OCI-LY7 (cell line): ENCODE measurements at regions not wholly inside any gene's neighbourhood (a gene's known extent, or its start where the extent isn't known, plus 50 kb on each side); places are given as distances from the start of the nearest gene placed in this dataset.

Experiments used
- BruUV-seq: library from RNA; stranded (reverse); fragments of 400-500 nt; replicated peaks from 2 replicates; lab custom pipeline; 2021; lab: Mats Ljungman, UMichigan
- CTCF ChIA-PET: fragments of 300-600 bp; sonication (Branson Sonifier 250); formaldehyde crosslinking; loops from one replicate; lab custom pipeline; 2022; ENCODE audit warnings: antibody characterized with exemption; ENCODE audit not compliant: unreplicated experiment; lab: Charles Lee
- POLR2A ChIA-PET: fragments of 300-600 bp; sonication (Branson Sonifier 250); formaldehyde crosslinking; loops from one replicate; lab custom pipeline; 2022; ENCODE audit warnings: antibody characterized with exemption; lab: Charles Lee
- DNase-seq: peaks from one replicate; pipeline ENCODE4 v3.0.0-alpha.2; 2015; ENCODE audit warnings: low spot score
- H2AFZ ChIP-seq: fragments of 200-600 bp; sonication (generic), shearing (Covaris generic); 2 replicates; pipeline ENCODE4 v1.6.1; 2014; ENCODE audit warnings: mild to moderate bottlenecking, antibody characterized with exemption, low read length, moderate library complexity
- H3K27ac ChIP-seq: fragments of 200-600 bp; sonication (generic); 2 replicates; pipeline ENCODE4 v1.5.1; 2014; ENCODE audit warnings: mixed run types, low read depth, mild to moderate bottlenecking, moderate library complexity, low read length, inconsistent platforms; ENCODE audit not compliant: poor library complexity, severe bottlenecking
- H3K36me3 ChIP-seq: fragments of 200-600 bp; sonication (generic); 2 replicates; pipeline ENCODE4 v1.6.1; 2014; ENCODE audit warnings: mild to moderate bottlenecking, antibody characterized with exemption, low read length, moderate library complexity, mixed read lengths; ENCODE audit not compliant: insufficient read depth
- H3K4me1 ChIP-seq: fragments of 200-600 bp; sonication (generic); 2 replicates; pipeline ENCODE4 v1.5.1; 2014; ENCODE audit warnings: mild to moderate bottlenecking, low read length; ENCODE audit not compliant: insufficient read depth, poor library complexity, severe bottlenecking
- H3K4me2 ChIP-seq: fragments of 200-600 bp; sonication (generic); 2 replicates; pipeline ENCODE4 v1.6.1; 2014; ENCODE audit warnings: mild to moderate bottlenecking, low read length
- H3K4me3 ChIP-seq: fragments of 200-600 bp; sonication (generic); 2 replicates; pipeline ENCODE4 v1.5.1; 2014; ENCODE audit warnings: mild to moderate bottlenecking, low read depth, low read length; ENCODE audit not compliant: poor library complexity, severe bottlenecking
- H3K79me2 ChIP-seq: fragments of 200-600 bp; sonication (generic); 2 replicates; pipeline ENCODE4 v1.6.1; 2016; ENCODE audit warnings: low read depth, mild to moderate bottlenecking, low read length, moderate library complexity, mixed read lengths; ENCODE audit not compliant: insufficient read depth
- H3K9me2 ChIP-seq: fragments of 200-600 bp; sonication (generic); 2 replicates; pipeline ENCODE4 v1.6.1; 2016; ENCODE audit warnings: mild to moderate bottlenecking, low read length, mixed read lengths; ENCODE audit not compliant: insufficient read depth
- H3K9me3 ChIP-seq: fragments of 200-600 bp; sonication (generic); 2 replicates; pipeline ENCODE4 v1.6.1; 2014; ENCODE audit warnings: mild to moderate bottlenecking, mixed run types, low read length, mixed read lengths
- H4K20me1 ChIP-seq: fragments of 200-600 bp; sonication (generic); 2 replicates; pipeline ENCODE4 v1.6.1; 2014; ENCODE audit warnings: mild to moderate bottlenecking, antibody characterized with exemption, low read length, moderate library complexity, mixed read lengths; ENCODE audit not compliant: insufficient read depth
- CTCF ChIP-seq: fragments of 200-600 bp; sonication (generic); conservative IDR thresholded peaks from 2 replicates; pipeline ENCODE4 v1.5.1; 2014; ENCODE audit warnings: mild to moderate bottlenecking, antibody characterized with exemption, low read length, moderate library complexity, mixed read lengths
- EZH2phosphoT487 ChIP-seq: fragments of 200-600 bp; sonication (generic); IDR thresholded peaks from 2 replicates; pipeline ENCODE4 v1.6.1; 2018; ENCODE audit warnings: low read depth, borderline replicate concordance, mild to moderate bottlenecking, mixed run types, antibody characterized with exemption, low read length, moderate library complexity, mixed read lengths
- intact Hi-C: fragments of 100-400 bp; cut with micrococcal nuclease; formaldehyde crosslinking; loops from one replicate; pipeline ENCODE4 v1.10.0; 2022; ENCODE audit not compliant: unreplicated experiment

- no peaks in the 10 kb centered on the region for H3K79me2 ChIP-seq
- no peaks in the 10 kb centered on the region for H3K9me2 ChIP-seq
- no peak overlapping the region for H3K27ac ChIP-seq
- DNase-seq: no peak
- ChIA-PET POLR2A (no interaction called here), CTCF (no interaction called here)
- no peak overlapping the region for H2AFZ ChIP-seq
- peaks cover 5% of the 10 kb centered on the region for H3K4me1 ChIP-seq
- intact Hi-C loops: no loop called here
- no peak for TF ChIP-seq CTCF
- no peak for TF ChIP-seq EZH2phosphoT487
- H3K36me3 ChIP-seq: no peaks in the 10 kb centered on the region
- no peaks in the 10 kb centered on the region for H3K9me3 ChIP-seq
- H3K4me3 ChIP-seq: no peak overlapping the region
- no peaks in the 10 kb centered on the region for H4K20me1 ChIP-seq
- no peak overlapping the region for H3K4me2 ChIP-seq
- no TSS peak for BruUV-seq
Observed at GRCh38 chr1:58401991-58402390, 144.5 kb downstream of the OMA1 start.

GRCh38 chr1:58399176-58399575 is 147.3 kb downstream of the OMA1 start:
- BruUV-seq: no TSS peak
- no peak for DNase-seq
- intact Hi-C loops: no loop called here
- Histone ChIP-seq H2AFZ (no peak overlapping the region), H3K79me2 (no peaks in the 10 kb centered on the region), H3K4me1 (peaks cover 5% of the 10 kb centered on the region), H3K4me3 (no peak overlapping the region), H3K27ac (no peak overlapping the region), H3K36me3 (no peaks in the 10 kb centered on the region), H3K9me2 (no peaks in the 10 kb centered on the region), H4K20me1 (no peaks in the 10 kb centered on the region), H3K9me3 (no peaks in the 10 kb centered on the region), H3K4me2 (no peak overlapping the region)
- CTCF ChIA-PET: no interaction called here
- TF ChIP-seq CTCF (no peak), EZH2phosphoT487 (no peak)
- POLR2A ChIA-PET: no interaction called here

DNA sequence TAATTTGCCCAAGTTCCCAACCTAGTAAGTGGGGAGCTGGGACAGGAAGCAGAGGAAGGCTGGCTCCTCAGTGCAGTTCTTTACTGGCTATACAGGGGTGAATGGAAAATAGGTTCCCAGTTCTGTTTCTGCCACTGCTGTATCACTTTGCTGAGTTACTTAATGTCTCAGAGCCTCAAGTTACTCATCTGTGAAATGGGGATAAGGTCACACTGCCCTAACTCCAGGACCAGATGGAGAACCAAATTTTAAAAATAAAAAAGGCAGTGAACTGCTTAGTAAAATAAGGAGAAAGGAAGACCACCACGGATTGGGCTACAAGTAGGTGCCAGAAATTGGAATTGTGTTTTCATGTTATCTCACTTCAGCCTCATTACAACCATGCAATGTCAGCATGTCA is 147.8 kb downstream of the OMA1 start:
- intact Hi-C loops: no loop called here
- DNase-seq: no peak
- POLR2A ChIA-PET: no interaction called here

More for the DNA sequence above, 147.8 kb downstream of the OMA1 start:
- Histone ChIP-seq H3K79me2 (no peaks in the 10 kb centered on the region), H4K20me1 (no peaks in the 10 kb centered on the region), H3K27ac (no peak overlapping the region), H3K36me3 (no peaks in the 10 kb centered on the region), H3K9me2 (no peaks in the 10 kb centered on the region), H3K9me3 (no peaks in the 10 kb centered on the region), H3K4me2 (no peak overlapping the region), H2AFZ (no peak overlapping the region), H3K4me3 (no peak overlapping the region), H3K4me1 (peaks cover 5% of the 10 kb centered on the region)
- TF ChIP-seq CTCF: no peak
- CTCF ChIA-PET: no interaction called here
- no TSS peak for BruUV-seq
